Urinary bladder (tissue), 4 donors: ENCODE measurements at regions not wholly inside any gene's neighbourhood (a gene's known extent, or its start where the extent isn't known, plus 50 kb on each side); places are given as distances from the start of the nearest gene placed in this dataset. TPM values are rescaled to one million over a fixed set of nuclear protein-coding genes. Genes with fewer than 3 reads are reported as not detected.

Experiments
- DNase-seq: peaks from one replicate; pipeline ENCODE4 v3.0.0-alpha.2; 2015; ENCODE audit errors: extremely low spot score
- H3K27ac ChIP-seq: one replicate; pipeline ENCODE4 v1.5.1; 2013; ENCODE audit warnings: low read depth, mild to moderate bottlenecking, moderate library complexity
- H3K36me3 ChIP-seq: one replicate; pipeline ENCODE4 v1.6.1; 2013; ENCODE audit warnings: mild to moderate bottlenecking, moderate library complexity; ENCODE audit not compliant: insufficient read depth
- H3K4me1 ChIP-seq: one replicate; pipeline ENCODE4 v1.6.1; 2013; ENCODE audit warnings: mild to moderate bottlenecking, moderate library complexity; ENCODE audit not compliant: insufficient read depth
- H3K4me3 ChIP-seq: one replicate; pipeline ENCODE4 v1.5.1; 2013; ENCODE audit warnings: low read depth, low read length
- WGBS: extraction: QIAGEN DNeasy Blood & Tissue Kit; methylation state at CpG from one replicate; pipeline ENCODE4 v1.1.7; 2013; 5-methylcytosine and 5-hydroxymethylcytosine counted together
- small RNA-seq: library from RNA; depleted of rRNA; stranded (forward); fragments of <200 nt; gene quantifications from one replicate; pipeline ENCODE3, GENCODE V24; 2014
- donor health status: healthy with polysubstance abuse.
- donor health status: healthy.

- Histone ChIP-seq H3K4me1 (no peaks in the 10 kb centered on the region), H3K36me3 (no peaks in the 10 kb centered on the region), H3K4me3 (no peak overlapping the region), H3K27ac (no peak overlapping the region)
- WGBS = 95% methylated on average over 3 of the region's 3 CpGs
- DNase-seq = no peak
Measured at GRCh38 chr15:75142499-75142898, 59.2 kb upstream of the C15orf39 start.

DNA sequence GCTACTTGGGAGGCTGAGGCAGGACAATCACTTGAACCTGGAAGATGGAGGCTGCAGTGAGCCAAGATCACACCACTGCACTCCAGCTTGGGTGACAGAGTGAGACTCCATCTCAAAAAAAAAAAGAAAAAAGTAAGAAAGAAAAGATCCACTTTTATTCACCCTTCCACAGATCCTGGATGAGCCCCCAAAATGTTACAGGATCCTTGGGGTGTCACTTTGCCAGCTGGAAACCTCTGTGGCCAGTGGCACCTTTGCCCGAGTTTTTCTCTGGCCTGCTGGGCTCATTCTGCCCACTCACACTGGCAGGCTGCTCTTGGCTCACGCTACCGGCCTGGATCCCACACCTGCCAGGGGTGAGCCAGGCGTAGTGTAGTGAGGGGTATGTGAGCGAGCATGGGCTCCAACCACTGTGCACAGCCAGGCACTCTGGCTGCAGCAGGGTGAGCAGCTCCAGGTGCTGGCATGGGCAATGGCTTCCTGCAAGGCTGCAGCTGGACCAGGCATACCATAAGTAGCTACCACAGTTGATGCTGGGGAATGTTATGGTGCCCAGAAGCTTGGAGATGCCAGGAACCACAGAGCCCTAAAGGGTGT is 57.8 kb upstream of the C15orf39 start:
- H3K4me1 ChIP-seq = no peaks in the 10 kb centered on the region
- DNase-seq = no peak
- H3K27ac ChIP-seq = no peak overlapping the region
- WGBS = 93% methylated on average over 5 of the region's 5 CpGs
- no peaks in the 10 kb centered on the region for H3K36me3 ChIP-seq
- H3K4me3 ChIP-seq = no peak overlapping the region

- H3K27ac ChIP-seq = no peak overlapping the region
- WGBS = 54% methylated on average over 7 of the region's 7 CpGs
- H3K4me1 ChIP-seq = no peaks in the 10 kb centered on the region
- no peak for DNase-seq
- H3K4me3 ChIP-seq = no peak overlapping the region
- H3K36me3 ChIP-seq = no peaks in the 10 kb centered on the region
Measured at GRCh38 chr15:75145027-75145841, 56.4 kb upstream of the C15orf39 start.

- DNase-seq = no peak
- no peaks in the 10 kb centered on the region for H3K36me3 ChIP-seq
- H3K4me1 ChIP-seq = no peaks in the 10 kb centered on the region
- no peak overlapping the region for H3K27ac ChIP-seq
- H3K4me3 ChIP-seq = no peak overlapping the region
- WGBS = 94% methylated on average over 2 of the region's 2 CpGs
Measured at GRCh38 chr15:75148280-75148679, 53.4 kb upstream of the C15orf39 start.

DNA sequence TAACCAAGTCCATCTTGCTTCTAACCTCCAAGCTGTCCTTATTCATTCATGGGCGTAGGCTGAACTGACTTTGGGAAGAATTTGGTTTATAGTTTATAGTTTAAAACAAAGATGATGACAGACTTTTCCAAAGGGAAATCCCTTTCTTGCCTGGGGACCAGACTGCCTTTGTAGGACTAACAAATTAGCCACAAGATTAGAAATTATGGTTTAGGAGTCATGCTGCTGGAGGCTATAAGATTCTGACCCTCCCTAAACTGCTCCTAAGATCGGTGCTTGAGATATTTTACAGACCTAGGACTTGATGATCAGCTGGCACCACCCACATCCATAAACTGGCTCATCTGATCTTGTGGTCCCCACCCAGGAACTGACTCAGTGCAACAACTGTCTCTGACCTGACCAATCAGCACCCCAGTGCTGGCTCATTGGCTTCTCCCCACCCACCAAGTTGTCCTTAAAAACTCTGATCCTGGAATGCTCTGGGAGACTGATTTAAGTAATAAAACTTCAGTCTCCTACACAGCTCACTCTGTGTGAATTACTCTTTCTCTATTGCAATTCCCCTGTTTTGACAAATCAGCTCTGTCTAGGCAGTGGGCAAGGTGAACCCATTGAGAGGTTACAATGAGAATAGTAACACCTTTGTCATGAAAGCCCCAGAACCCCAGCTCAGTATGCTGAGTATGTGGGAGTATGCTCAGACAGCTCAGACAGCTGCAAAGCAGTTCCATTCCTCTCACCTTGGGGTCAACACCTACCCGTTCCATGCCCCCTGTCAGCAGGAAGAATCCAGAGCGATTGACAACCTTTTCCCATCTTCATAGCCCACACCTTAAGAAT is 51.6 kb upstream of the C15orf39 start:
- 65% methylated on average over 4 of the region's 4 CpGs for WGBS
- Histone ChIP-seq H3K4me1 (no peaks in the 10 kb centered on the region), H3K4me3 (no peak overlapping the region), H3K27ac (no peak overlapping the region), H3K36me3 (no peaks in the 10 kb centered on the region)
- DNase-seq = no peak

GRCh38 chr15:75151214-75152128 is 50.2 kb upstream of the C15orf39 start:
- Histone ChIP-seq H3K4me1 (no peaks in the 10 kb centered on the region), H3K4me3 (no peak overlapping the region), H3K36me3 (no peaks in the 10 kb centered on the region), H3K27ac (no peak overlapping the region)
- no peak for DNase-seq
- 46% methylated on average over 5 of the region's 5 CpGs for WGBS

Small RNAs in the stretch of these regions (small RNA-seq; reads per million reads assigned to genes)
- gene RF00017 = not detected
- not detected for gene RF00601
